ENCODE measurements at regions not wholly inside any gene's neighbourhood (a gene's known extent, or its start where the extent isn't known, plus 50 kb on each side); places are given as distances from the start of the nearest gene placed in this dataset.

DNA sequence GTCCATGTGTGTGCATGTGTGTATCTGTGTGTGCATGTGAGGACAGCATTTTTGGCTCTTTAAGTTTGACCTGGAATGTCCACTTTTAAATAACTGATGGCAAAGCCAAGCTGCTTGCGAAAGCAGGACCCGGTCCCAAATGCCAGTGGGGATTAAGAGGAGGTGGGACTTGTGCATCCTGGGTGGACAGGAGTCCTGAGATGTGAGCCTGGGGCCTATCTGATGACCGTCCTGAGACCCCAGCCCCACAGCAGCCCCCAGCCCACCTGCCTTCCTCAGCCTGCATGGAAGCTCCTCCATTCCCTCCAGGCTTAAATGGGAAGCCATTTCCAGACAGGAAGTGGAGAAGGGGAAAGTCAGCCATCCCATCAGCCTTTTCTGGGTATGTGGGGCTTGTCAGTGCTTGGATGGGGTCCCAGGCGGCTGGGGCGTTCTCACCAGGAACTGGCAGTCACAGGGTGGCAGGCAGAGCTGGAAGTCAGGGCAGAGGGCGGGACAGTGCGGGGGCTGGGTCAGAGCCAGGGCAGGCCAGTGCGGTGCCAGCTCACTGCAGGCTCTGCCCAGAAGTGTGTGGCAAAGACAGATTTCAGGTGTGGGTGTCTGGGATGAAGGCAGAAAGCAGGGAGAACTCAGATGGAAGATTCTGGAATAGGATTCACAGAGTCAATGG lies 117.8 kb downstream of the ACKR3 start:
- H3K4me3 ChIP-seq (ENCODE audit: low read depth, low read length): no peak overlapping the region
- TF ChIP-seq, protein P1, sequence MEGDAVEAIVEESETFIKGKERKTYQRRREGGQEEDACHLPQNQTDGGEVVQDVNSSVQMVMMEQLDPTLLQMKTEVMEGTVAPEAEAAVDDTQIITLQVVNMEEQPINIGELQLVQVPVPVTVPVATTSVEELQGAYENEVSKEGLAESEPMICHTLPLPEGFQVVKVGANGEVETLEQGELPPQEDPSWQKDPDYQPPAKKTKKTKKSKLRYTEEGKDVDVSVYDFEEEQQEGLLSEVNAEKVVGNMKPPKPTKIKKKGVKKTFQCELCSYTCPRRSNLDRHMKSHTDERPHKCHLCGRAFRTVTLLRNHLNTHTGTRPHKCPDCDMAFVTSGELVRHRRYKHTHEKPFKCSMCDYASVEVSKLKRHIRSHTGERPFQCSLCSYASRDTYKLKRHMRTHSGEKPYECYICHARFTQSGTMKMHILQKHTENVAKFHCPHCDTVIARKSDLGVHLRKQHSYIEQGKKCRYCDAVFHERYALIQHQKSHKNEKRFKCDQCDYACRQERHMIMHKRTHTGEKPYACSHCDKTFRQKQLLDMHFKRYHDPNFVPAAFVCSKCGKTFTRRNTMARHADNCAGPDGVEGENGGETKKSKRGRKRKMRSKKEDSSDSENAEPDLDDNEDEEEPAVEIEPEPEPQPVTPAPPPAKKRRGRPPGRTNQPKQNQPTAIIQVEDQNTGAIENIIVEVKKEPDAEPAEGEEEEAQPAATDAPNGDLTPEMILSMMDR (IDR thresholded peaks at IDR 0.05; ENCODE audit: low read depth, low read length): no peak

DNA sequence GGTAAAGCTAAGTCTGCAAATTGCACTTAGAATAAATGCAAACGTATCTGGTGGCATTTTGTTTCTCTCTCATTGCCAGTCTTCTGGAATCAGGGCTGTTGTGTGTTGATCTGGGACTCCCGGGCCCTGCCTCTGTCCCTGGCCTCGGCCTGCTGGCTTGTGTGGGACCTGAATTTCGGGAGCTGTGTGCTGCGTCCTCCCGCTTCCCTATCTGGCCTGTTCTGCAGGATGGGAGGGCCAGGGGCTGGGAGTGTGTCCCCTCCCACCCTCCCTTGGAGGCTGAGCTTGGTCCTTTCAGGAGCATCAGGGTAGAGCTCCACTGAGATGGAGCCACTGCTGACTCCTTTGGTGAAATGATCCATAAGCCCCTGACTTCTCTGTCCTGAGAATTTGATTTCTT lies 118.5 kb downstream of the ACKR3 start:
- TF ChIP-seq, protein P1 (IDR thresholded peaks at IDR 0.05; ENCODE audit: low read depth, low read length): no peak
- H3K4me3 ChIP-seq (ENCODE audit: low read depth, low read length): no peak overlapping the region

DNA sequence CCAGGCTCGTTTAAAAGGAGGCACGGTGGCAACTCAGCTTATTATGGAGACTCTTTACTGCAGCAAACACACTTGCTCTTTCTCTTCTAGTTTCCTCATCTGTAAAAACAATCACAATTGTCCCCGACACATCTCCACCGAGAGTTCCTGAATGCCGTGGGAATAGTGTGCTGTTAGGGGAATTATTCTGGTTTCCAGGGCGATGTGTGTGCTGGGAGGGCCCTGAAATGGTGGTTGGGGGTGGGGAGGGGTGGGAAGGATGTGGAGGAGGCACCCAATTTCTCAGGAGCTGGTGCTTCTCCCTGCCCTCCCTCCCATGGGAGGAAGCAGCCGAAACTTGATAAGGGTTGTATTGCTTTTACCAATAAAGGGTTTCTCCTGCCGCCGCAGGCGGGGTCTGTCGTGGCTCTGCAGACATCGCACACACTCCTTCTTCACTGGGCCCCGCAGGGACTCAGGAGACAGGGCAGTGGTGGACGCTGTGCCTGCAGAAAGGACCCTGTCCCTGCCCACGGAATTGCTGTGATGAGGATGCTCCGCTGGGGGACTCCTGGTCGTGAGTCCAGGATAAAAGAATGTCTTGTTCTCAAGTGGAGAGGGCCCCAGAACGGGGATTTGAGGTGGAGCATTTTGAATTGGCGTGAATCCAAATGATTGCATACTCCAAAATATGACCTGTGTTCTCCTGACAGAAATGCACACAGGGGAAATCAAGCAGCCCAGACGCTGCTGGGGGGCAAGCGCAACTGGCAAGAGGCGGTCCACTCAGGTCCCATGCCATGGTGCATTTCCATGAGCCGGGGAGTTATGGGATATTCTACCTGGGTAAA lies 119.2 kb downstream of the ACKR3 start:
- TF ChIP-seq, protein P1 (IDR thresholded peaks at IDR 0.05; ENCODE audit: low read depth, low read length): no peak
- no peak overlapping the region for H3K4me3 ChIP-seq (ENCODE audit: low read depth, low read length)

DNA sequence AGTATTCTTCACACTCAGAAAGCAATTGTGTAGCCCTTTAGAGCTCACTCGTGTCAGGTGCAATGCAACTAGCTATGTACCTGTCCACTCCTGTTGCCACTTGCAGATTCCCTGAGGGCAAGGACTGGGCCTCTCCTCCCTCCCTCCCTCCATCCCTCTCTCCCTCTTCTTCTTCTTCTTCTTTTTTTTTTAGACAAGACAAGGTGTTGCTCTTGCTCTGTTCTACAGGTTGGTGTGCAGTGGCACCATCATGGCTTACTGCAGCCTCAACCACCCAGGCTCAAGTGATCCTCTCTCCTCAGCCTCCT lies 119.7 kb downstream of the ACKR3 start:
- TF ChIP-seq, protein P1 (IDR thresholded peaks at IDR 0.05; ENCODE audit: low read depth, low read length): no peak
- H3K4me3 ChIP-seq (ENCODE audit: low read depth, low read length): no peak overlapping the region

DNA sequence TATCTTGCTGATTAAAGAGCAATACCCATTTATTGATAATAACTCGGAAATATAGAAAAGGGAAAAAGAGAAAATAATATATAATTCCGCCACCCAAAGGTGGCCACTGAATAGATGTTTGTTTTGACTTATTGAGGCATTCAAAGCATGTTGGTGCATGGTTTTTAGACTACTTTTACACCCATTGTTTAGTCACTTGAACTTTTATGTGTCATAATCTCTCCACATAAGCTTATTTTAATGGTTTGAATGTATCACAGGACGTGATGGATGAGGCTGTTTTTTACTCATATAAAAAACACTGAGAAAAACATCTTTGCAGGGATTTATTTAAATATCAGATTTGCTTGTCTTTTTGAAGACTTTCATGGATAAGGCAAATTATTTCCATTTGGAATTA lies 120.4 kb downstream of the ACKR3 start:
- H3K4me3 ChIP-seq (ENCODE audit: low read depth, low read length): no peak overlapping the region
- TF ChIP-seq, protein P1 (IDR thresholded peaks at IDR 0.05; ENCODE audit: low read depth, low read length): no peak

DNA sequence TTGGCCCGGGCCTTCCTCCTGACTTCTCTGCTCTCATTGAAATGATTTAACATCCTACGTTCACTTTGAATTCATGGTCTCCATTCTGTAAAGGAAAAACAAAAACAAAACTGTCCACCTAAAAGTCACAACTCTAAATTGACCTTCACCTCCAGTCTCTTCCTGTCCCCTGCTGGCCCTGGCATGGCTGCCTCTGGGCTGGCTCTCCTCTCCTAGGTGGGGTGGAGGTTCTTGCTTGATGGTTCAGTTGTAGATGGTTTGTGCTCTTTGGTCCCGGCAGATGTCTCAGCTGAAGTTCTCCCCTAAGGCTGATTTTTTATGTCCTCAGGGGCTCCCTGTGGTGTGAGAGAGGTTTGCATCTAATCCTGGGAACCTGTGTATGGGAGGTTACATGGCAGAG lies 121.1 kb downstream of the ACKR3 start:
- H3K4me3 ChIP-seq (ENCODE audit: low read depth, low read length): no peak overlapping the region
- TF ChIP-seq, protein P1 (IDR thresholded peaks at IDR 0.05; ENCODE audit: low read depth, low read length): no peak

DNA sequence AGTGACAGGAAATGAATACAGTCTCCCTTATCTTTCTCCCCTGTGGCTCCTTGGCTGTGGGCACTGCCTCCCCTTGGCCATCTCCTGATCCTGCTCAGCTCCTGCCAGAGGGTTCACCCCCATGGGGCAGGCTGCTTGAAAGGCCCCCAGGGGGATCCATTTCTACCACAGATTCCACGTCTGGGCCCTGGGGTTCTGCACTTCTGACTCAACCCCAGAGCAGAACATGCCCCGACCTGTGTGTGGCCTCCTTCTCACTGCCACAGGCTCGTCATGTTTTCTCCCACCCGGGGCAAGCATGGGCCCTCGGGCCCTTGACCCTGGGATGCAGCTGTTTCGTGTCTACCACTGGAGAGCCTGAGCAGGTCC lies 122.2 kb downstream of the ACKR3 start:
- no peak overlapping the region for H3K4me3 ChIP-seq (ENCODE audit: low read depth, low read length)
- TF ChIP-seq, protein P1 (IDR thresholded peaks at IDR 0.05; ENCODE audit: low read depth, low read length): no peak

Data from WI38 (cell line).